OCI-LY1 (cell line): ENCODE measurements at regions not wholly inside any gene's neighbourhood (a gene's known extent, or its start where the extent isn't known, plus 50 kb on each side); places are given as distances from the start of the nearest gene placed in this dataset.

ENCODE experiments used
- H2AFZ ChIP-seq: fragments of 200-600 bp; sonication (generic), shearing (Covaris generic); 2 replicates; pipeline ENCODE4 v1.6.0; 2014; ENCODE audit warnings: antibody characterized with exemption, mild to moderate bottlenecking, low read length
- H3F3A ChIP-seq: fragments of 200-600 bp; sonication (generic), shearing (Covaris generic); 2 replicates; pipeline ENCODE4 v1.6.0; 2014; ENCODE audit warnings: mild to moderate bottlenecking, antibody characterized with exemption, low read length, moderate library complexity; ENCODE audit not compliant: insufficient read depth
- H3K27ac ChIP-seq: fragments of 200-600 bp; sonication (generic); 2 replicates; pipeline ENCODE4 v1.5.1; 2014; ENCODE audit warnings: low read length, mixed run types, mild to moderate bottlenecking, low read depth; ENCODE audit not compliant: poor library complexity, severe bottlenecking
- H3K27me3 ChIP-seq: fragments of 200-600 bp; sonication (generic); 2 replicates; pipeline ENCODE4 v1.6.0; 2014; ENCODE audit warnings: antibody characterized with exemption, mild to moderate bottlenecking, low read length, moderate library complexity; ENCODE audit not compliant: insufficient read depth
- H3K36me3 ChIP-seq: fragments of 200-600 bp; sonication (generic); 2 replicates; pipeline ENCODE4 v1.6.1; 2014; ENCODE audit warnings: mild to moderate bottlenecking, antibody characterized with exemption, low read length, moderate library complexity, mixed read lengths; ENCODE audit not compliant: insufficient read depth
- H3K4me1 ChIP-seq: fragments of 200-600 bp; sonication (generic); 2 replicates; pipeline ENCODE4 v1.5.1; 2014; ENCODE audit warnings: mild to moderate bottlenecking, low read length, moderate library complexity; ENCODE audit not compliant: insufficient read depth, severe bottlenecking
- H3K4me2 ChIP-seq: fragments of 200-600 bp; sonication (generic), shearing (Covaris generic); 2 replicates; pipeline ENCODE4 v1.6.1; 2014; ENCODE audit warnings: low read length
- H3K4me3 ChIP-seq: fragments of 200-600 bp; sonication (generic); 2 replicates; pipeline ENCODE4 v1.5.1; 2014; ENCODE audit warnings: low read length, low read depth, mild to moderate bottlenecking, mixed read lengths; ENCODE audit not compliant: poor library complexity, severe bottlenecking
- H3K79me2 ChIP-seq: fragments of 200-600 bp; shearing (Covaris generic); 2 replicates; pipeline ENCODE4 v1.6.1; 2016; ENCODE audit warnings: mixed run types, low read length, mixed read lengths; ENCODE audit not compliant: insufficient read depth
- H3K9ac ChIP-seq: fragments of 200-600 bp; sonication (generic), shearing (Covaris generic); 2 replicates; pipeline ENCODE4 v1.6.1; 2014; ENCODE audit warnings: mild to moderate bottlenecking, low read length, mixed read lengths
- H3K9me2 ChIP-seq: fragments of 200-600 bp; sonication (generic), shearing (Covaris generic); 2 replicates; pipeline ENCODE4 v1.6.1; 2014; ENCODE audit warnings: low read depth, mild to moderate bottlenecking, low read length, mixed read lengths
- H3K9me3 ChIP-seq: fragments of 200-600 bp; shearing (Covaris generic); 2 replicates; pipeline ENCODE4 v1.6.1; 2014; ENCODE audit warnings: low read length, mixed read lengths
- H4K20me1 ChIP-seq: fragments of 200-600 bp; sonication (generic), shearing (Covaris generic); 2 replicates; pipeline ENCODE4 v1.6.0; 2016; ENCODE audit warnings: mild to moderate bottlenecking, low read length; ENCODE audit not compliant: insufficient read depth
- EZH2 ChIP-seq: fragments of 200-600 bp; sonication (generic), shearing (Covaris generic); IDR thresholded peaks from 2 replicates; pipeline ENCODE4 v1.8.0; 2017; ENCODE audit warnings: borderline replicate concordance, mixed run types, mild to moderate bottlenecking, antibody characterized with exemption, low read length, moderate library complexity, mixed read lengths
- TF ChIP-seq, protein P1 (sequence below): fragments of 200-600 bp; sonication (generic), shearing (Covaris generic); IDR thresholded peaks from 2 replicates; pipeline ENCODE4 v1.5.1; 2017; ENCODE audit warnings: mild to moderate bottlenecking, antibody characterized with exemption, low read length, moderate library complexity, mixed read lengths

DNA sequence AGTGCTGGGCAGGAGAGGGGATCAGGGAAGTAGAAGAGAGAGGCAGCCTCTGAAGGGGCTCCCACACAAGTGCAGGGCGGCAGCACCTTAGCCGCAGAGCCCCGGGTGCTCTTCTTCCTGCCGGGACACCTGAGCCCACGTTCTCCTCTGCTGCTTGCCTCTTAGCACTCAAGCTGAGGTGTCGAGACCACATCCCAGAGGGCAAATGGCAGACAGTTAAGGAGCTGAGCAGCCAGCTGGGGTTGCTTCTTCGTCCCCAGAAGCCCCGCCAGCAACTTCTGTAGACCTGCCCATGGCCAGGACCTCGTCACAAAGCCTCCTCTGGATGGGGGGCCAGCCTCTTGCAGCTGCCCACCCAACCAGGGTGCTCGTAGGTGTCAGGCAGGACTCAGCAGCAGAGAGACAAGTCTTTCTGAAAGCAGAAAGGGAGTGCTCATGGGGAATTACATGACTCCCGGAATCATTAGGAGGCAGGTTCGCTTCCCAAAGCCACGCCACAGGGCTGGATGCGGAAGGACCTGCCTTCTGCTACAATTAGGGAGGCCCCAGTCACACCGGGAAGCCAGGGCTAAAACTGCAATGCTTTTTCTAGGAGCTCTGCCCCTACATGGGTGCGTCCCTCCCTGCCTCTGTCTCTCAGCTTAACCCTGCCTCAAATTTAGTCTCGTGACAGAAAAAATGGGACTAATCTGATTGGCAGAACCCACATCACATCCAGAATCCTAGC is 141.4 kb upstream of the RAB4A start:
- TF ChIP-seq EZH2, result no peak
- TF ChIP-seq, protein P1, sequence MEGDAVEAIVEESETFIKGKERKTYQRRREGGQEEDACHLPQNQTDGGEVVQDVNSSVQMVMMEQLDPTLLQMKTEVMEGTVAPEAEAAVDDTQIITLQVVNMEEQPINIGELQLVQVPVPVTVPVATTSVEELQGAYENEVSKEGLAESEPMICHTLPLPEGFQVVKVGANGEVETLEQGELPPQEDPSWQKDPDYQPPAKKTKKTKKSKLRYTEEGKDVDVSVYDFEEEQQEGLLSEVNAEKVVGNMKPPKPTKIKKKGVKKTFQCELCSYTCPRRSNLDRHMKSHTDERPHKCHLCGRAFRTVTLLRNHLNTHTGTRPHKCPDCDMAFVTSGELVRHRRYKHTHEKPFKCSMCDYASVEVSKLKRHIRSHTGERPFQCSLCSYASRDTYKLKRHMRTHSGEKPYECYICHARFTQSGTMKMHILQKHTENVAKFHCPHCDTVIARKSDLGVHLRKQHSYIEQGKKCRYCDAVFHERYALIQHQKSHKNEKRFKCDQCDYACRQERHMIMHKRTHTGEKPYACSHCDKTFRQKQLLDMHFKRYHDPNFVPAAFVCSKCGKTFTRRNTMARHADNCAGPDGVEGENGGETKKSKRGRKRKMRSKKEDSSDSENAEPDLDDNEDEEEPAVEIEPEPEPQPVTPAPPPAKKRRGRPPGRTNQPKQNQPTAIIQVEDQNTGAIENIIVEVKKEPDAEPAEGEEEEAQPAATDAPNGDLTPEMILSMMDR, result no peak
- H3K36me3 ChIP-seq, result no peaks in the 10 kb centered on the region
- no peak overlapping the region for H3K27ac ChIP-seq
- no peaks in the 10 kb centered on the region for H3F3A ChIP-seq
- no peaks in the 10 kb centered on the region for H3K9me3 ChIP-seq
- H3K4me3 ChIP-seq, result no peak overlapping the region
- no peaks in the 10 kb centered on the region for H4K20me1 ChIP-seq
- no peak overlapping the region for H2AFZ ChIP-seq
- H3K4me1 ChIP-seq, result no peaks in the 10 kb centered on the region
- no peaks in the 10 kb centered on the region for H3K27me3 ChIP-seq
- H3K9ac ChIP-seq, result no peak overlapping the region
- no peaks in the 10 kb centered on the region for H3K79me2 ChIP-seq
- no peaks in the 10 kb centered on the region for H3K9me2 ChIP-seq
- no peak overlapping the region for H3K4me2 ChIP-seq

DNA sequence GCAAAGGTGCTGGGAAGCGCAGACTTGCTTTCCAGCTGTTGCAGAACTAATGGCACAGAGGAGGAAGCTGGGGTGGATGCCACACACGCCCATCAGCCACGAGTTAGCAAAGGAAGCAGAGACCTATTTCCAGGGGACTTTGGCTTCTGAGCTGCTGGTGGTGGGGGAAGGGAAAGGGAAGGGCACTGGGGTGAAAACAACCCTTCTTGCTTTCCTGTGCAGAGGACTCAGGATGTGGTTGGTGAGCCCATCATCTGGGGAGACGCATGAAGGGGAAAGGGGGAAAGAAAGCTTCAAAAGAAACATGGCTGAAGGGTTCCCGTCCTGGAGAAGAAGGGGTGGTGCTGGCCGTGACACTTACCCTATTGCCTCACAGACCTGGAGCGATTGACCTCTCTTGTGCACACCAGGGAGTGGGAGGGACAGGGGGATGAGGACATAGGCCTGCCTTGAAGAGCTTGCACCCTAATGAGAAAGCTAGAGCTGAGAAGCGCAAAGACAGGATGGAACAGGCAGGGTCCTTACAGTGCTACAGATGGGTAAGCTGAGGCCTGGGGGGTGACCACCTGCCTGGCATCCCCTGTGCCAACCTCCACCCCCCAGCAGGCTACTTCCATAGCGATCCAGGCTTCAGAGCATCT is 140.8 kb upstream of the RAB4A start:
- no peak overlapping the region for H2AFZ ChIP-seq
- no peaks in the 10 kb centered on the region for H3F3A ChIP-seq
- TF ChIP-seq, protein P1, result no peak
- TF ChIP-seq EZH2, result no peak

DNA sequence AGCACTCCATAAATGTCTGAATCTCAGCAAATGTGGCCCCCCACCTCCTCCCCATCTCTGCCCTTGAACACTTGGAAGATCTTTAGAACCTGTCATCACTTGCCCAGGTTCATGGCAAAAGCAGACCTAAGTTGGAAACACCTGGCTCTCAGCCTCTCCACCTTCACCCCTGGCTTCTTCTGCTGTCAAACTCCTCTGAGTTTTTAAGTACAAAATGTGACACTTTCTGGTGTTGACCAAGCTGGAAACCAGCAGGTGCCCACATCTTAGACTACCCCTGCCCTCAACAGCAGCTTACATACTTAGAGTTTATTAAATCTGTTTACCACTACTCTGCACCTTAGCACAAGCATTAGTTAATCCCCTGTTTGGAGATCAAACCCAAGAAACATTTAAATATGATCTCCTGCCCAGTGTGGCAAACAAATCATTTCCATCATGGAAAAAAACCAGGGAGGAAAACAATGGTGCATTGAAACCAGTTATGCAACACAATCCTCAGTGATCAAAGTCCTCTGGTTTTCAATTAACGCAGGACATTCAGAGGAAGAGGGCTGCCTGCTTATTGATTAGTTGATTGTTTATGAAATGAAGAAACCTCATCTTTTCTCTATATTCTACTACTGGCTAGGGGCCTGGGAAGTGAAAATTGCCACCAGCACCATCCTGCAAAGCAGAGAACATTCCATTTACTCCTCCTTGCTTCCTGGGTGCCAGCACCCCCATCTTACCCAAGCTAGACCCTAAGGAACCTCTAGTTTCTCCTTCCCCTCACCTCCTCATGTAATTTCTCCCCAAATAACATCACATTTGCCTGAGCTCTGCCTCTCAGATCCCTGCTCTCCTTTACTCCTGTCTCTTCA is 139.4 kb upstream of the RAB4A start:
- no peaks in the 10 kb centered on the region for H3F3A ChIP-seq
- TF ChIP-seq, protein P1, result no peak
- TF ChIP-seq EZH2, result no peak
- no peaks in the 10 kb centered on the region for H3K79me2 ChIP-seq
- no peak overlapping the region for H3K4me2 ChIP-seq
- H2AFZ ChIP-seq, result no peak overlapping the region
- no peaks in the 10 kb centered on the region for H3K36me3 ChIP-seq
- H3K9me3 ChIP-seq, result no peaks in the 10 kb centered on the region
- H3K9me2 ChIP-seq, result no peaks in the 10 kb centered on the region
- H3K4me1 ChIP-seq, result no peaks in the 10 kb centered on the region
- H3K27me3 ChIP-seq, result no peaks in the 10 kb centered on the region
- H3K4me3 ChIP-seq, result no peak overlapping the region
- H4K20me1 ChIP-seq, result no peaks in the 10 kb centered on the region
- H3K27ac ChIP-seq, result no peak overlapping the region
- H3K9ac ChIP-seq, result no peak overlapping the region

More for the DNA sequence above, 140.8 kb upstream of the RAB4A start:
- H3K9ac ChIP-seq, result no peak overlapping the region
- H3K27ac ChIP-seq, result no peak overlapping the region
- H3K4me2 ChIP-seq, result no peak overlapping the region
- H3K4me3 ChIP-seq, result no peak overlapping the region
- H3K36me3 ChIP-seq, result no peaks in the 10 kb centered on the region
- H3K4me1 ChIP-seq, result no peaks in the 10 kb centered on the region
- H3K27me3 ChIP-seq, result no peaks in the 10 kb centered on the region
- no peaks in the 10 kb centered on the region for H4K20me1 ChIP-seq
- no peaks in the 10 kb centered on the region for H3K9me2 ChIP-seq
- no peaks in the 10 kb centered on the region for H3K79me2 ChIP-seq
- no peaks in the 10 kb centered on the region for H3K9me3 ChIP-seq
